ENCODE measurements at regions not wholly inside any gene's neighbourhood (a gene's known extent, or its start where the extent isn't known, plus 50 kb on each side); places are given as distances from the start of the nearest gene placed in this dataset.
"Not testable (repeated sequence)": the region's sequence is repeated elsewhere in the genome, so short reads cannot be mapped to it uniquely, and the experiment has no call there.

GRCh38 chr3:151553888-151554287, 93.0 kb upstream of the IGSF10 start:
- no peak for DNase-seq (ENCODE audit: low spot score)

GRCh38 chr3:151552589-151552988, 91.7 kb upstream of the IGSF10 start:
- DNase-seq (ENCODE audit: low spot score), result no peak

GRCh38 chr3:151550642-151551041, 89.8 kb upstream of the IGSF10 start:
- DNase-seq (ENCODE audit: low spot score), result no peak

GRCh38 chr3:151550025-151550618, 89.3 kb upstream of the IGSF10 start:
- DNase-seq (ENCODE audit: low spot score), result no peak

- DNase-seq (ENCODE audit: low spot score), result no peak
Measured at GRCh38 chr3:151548195-151548594, 87.3 kb upstream of the IGSF10 start.

- no peak for DNase-seq (ENCODE audit: low spot score)
Measured at GRCh38 chr3:151544164-151544548, 83.3 kb upstream of the IGSF10 start.

- no peak for DNase-seq (ENCODE audit: low spot score)
Measured at GRCh38 chr3:151541178-151541577, 80.3 kb upstream of the IGSF10 start.

GRCh38 chr3:151539599-151539998, 78.7 kb upstream of the IGSF10 start:
- no peak for DNase-seq (ENCODE audit: low spot score)

- DNase-seq (ENCODE audit: low spot score), result peak; percentile 47
Measured at GRCh38 chr3:151538456-151539393, 77.9 kb upstream of the IGSF10 start.

- no peak for DNase-seq (ENCODE audit: low spot score)
Measured at GRCh38 chr3:151537726-151538125, 76.9 kb upstream of the IGSF10 start.

GRCh38 chr3:151526757-151527156, 65.9 kb upstream of the IGSF10 start:
- no peak for DNase-seq (ENCODE audit: low spot score)

- DNase-seq (ENCODE audit: low spot score), result no peak
Measured at GRCh38 chr3:151520105-151520504, 59.2 kb upstream of the IGSF10 start.

- DNase-seq (ENCODE audit: low spot score), result not testable (repeated sequence)
Measured at GRCh38 chr3:151511433-151511832, 50.6 kb upstream of the IGSF10 start.

Data from COLO829 (cell line).